Panc1 (cell line): ENCODE measurements at regions not wholly inside any gene's neighbourhood (a gene's known extent, or its start where the extent isn't known, plus 50 kb on each side); places are given as distances from the start of the nearest gene placed in this dataset.

Source experiments
- ATAC-seq: fragments of 200-7000 bp; cut with Tn5 transposase; 2 replicates; pipeline ENCODE4 v1.9.1; 2020; ENCODE audit warnings: mild to moderate bottlenecking, moderate library complexity
- BruUV-seq: library from RNA; stranded (reverse); fragments of 400-500 nt; replicated peaks from 2 replicates; lab custom pipeline; 2021; lab: Mats Ljungman, UMichigan
- CTCF ChIA-PET: fragments of 300-600 bp; sonication (Branson Sonifier 250); formaldehyde crosslinking; loops from one replicate; lab custom pipeline; 2022; ENCODE audit warnings: antibody characterized with exemption; lab: Charles Lee
- POLR2A ChIA-PET: fragments of 300-600 bp; sonication (Branson Sonifier 250); formaldehyde crosslinking; loops from one replicate; lab custom pipeline; 2022; ENCODE audit warnings: antibody characterized with exemption; lab: Charles Lee
- DNase-seq: peaks from one replicate; pipeline ENCODE4 v3.0.0-alpha.2; 2010; ENCODE audit warnings: low read depth, low spot score
- H3K27ac ChIP-seq: 2 replicates; pipeline ENCODE4 v1.5.1; 2011; ENCODE audit warnings: mild to moderate bottlenecking, low read length, inconsistent platforms
- H3K27me3 ChIP-seq: fragments of 200-500 bp; sonication (Bioruptor generic); 2 replicates; pipeline ENCODE4 v1.6.0; 2014; ENCODE audit warnings: low read length, inconsistent platforms; ENCODE audit not compliant: control insufficient read depth, insufficient read depth
- H3K36me3 ChIP-seq: fragments of 200-500 bp; sonication (Bioruptor generic); 2 replicates; pipeline ENCODE4 v1.5.1; 2014; ENCODE audit warnings: inconsistent platforms, mild to moderate bottlenecking, low read length, moderate library complexity; ENCODE audit not compliant: control insufficient read depth, insufficient read depth
- H3K4me1 ChIP-seq: 2 replicates; pipeline ENCODE4 v1.5.1; 2011; ENCODE audit warnings: inconsistent platforms, mild to moderate bottlenecking, low read length, moderate library complexity; ENCODE audit not compliant: control insufficient read depth, insufficient read depth
- H3K4me3 ChIP-seq, 2 experiments: 2 replicates each; pipeline ENCODE4 v1.5.1; 2011 to 2012; ENCODE audit warnings: low read depth in 2 of 2, low read length in 2 of 2, mild to moderate bottlenecking in 2 of 2, inconsistent platforms in 1 of 2, moderate library complexity in 1 of 2
- H3K9me3 ChIP-seq: fragments of 200-500 bp; sonication (Bioruptor generic); 2 replicates; pipeline ENCODE4 v1.5.1; 2014; ENCODE audit warnings: low read depth, mild to moderate bottlenecking, inconsistent platforms, low read length, moderate library complexity; ENCODE audit not compliant: control insufficient read depth, insufficient read depth
- CTCF ChIP-seq: fragments of 450-650 bp; IDR thresholded peaks from 2 replicates; pipeline ENCODE4 v1.5.1; 2017; ENCODE audit warnings: mild to moderate bottlenecking
- POLR2AphosphoS5 ChIP-seq: IDR thresholded peaks from 2 replicates; pipeline ENCODE4 v1.6.1; 2012; ENCODE audit warnings: mild to moderate bottlenecking, low read depth, low read length, moderate library complexity
- REST ChIP-seq, 2 experiments: IDR thresholded peaks; 2 replicates each; pipeline ENCODE4 v1.6.1; 2011 to 2012; ENCODE audit warnings: low read depth in 2 of 2, control low read depth in 1 of 2, low read length in 1 of 2, mild to moderate bottlenecking in 1 of 2, moderate library complexity in 1 of 2; ENCODE audit not compliant: insufficient read depth in 1 of 2
- SIN3A ChIP-seq: IDR thresholded peaks from 2 replicates; pipeline ENCODE4 v1.6.1; 2012; ENCODE audit warnings: low read depth, mild to moderate bottlenecking, low read length, moderate library complexity, borderline replicate concordance; ENCODE audit not compliant: insufficient read depth
- TCF7L2 ChIP-seq: IDR thresholded peaks from 2 replicates; pipeline ENCODE4 v1.6.1; 2011; ENCODE audit warnings: mild to moderate bottlenecking, low read depth, low read length, inconsistent platforms
- in situ Hi-C: cut with HindIII; loops from 2 replicates; pipeline ENCODE4 v1.10.0; 2016; ENCODE audit warnings: low sequenced_read_pairs, low pct_unique_long_range_greater_than_20kb
- intact Hi-C: fragments of 100-400 bp; cut with micrococcal nuclease; formaldehyde crosslinking; loops from one replicate; pipeline ENCODE4 v1.10.0; 2022; ENCODE audit not compliant: unreplicated experiment

- intact Hi-C loops: no loop called here
- H3K9me3 ChIP-seq: no peaks in the 10 kb centered on the region
- TF ChIP-seq SIN3A (no peak), REST (IDR thresholded peaks at IDR 0.05; ENCODE audit: insufficient read depth in 1 of 2, low read depth in 2 of 2, low read length in 1 of 2) (no peak), TCF7L2 (no peak), POLR2AphosphoS5 (no peak), CTCF (no peak)
- no peaks in the 10 kb centered on the region for H3K36me3 ChIP-seq
- H3K27ac ChIP-seq: no peak overlapping the region
- no peak for ATAC-seq
- no peaks in the 10 kb centered on the region for H3K27me3 ChIP-seq
- ChIA-PET POLR2A (no interaction called here), CTCF (no interaction called here)
- no peaks in the 10 kb centered on the region for H3K4me1 ChIP-seq
- H3K4me3 ChIP-seq: no peak overlapping the region
- no peak for DNase-seq
- in situ Hi-C loops: no loop called here
- BruUV-seq: no TSS peak
These were observed 577.2 kb upstream of the PCDH15 start for GRCh38 chr10:55378196-55378595.

GRCh38 chr10:55374917-55375316, 573.9 kb upstream of the PCDH15 start:
- DNase-seq (no peak), ATAC-seq (no peak)
- Histone ChIP-seq H3K27ac (no peak overlapping the region), H3K36me3 (no peaks in the 10 kb centered on the region), H3K4me3 (no peak overlapping the region), H3K27me3 (no peaks in the 10 kb centered on the region), H3K4me1 (no peaks in the 10 kb centered on the region), H3K9me3 (no peaks in the 10 kb centered on the region)
- BruUV-seq: no TSS peak
- ChIA-PET CTCF (no interaction called here), POLR2A (no interaction called here)
- in situ Hi-C loops: no loop called here
- intact Hi-C loops: no loop called here
- TF ChIP-seq POLR2AphosphoS5: no peak
- no peak for TF ChIP-seq CTCF
- TF ChIP-seq TCF7L2: no peak
- TF ChIP-seq REST (IDR thresholded peaks at IDR 0.05; ENCODE audit: insufficient read depth in 1 of 2, low read depth in 2 of 2, low read length in 1 of 2): no peak
- no peak for TF ChIP-seq SIN3A
